IMR-90 (cell line): ENCODE measurements at regions not wholly inside any gene's neighbourhood (a gene's known extent, or its start where the extent isn't known, plus 50 kb on each side); places are given as distances from the start of the nearest gene placed in this dataset.

Experiments used
- ATAC-seq: fragments of 200-7000 bp; cut with Tn5 transposase; 2 replicates; pipeline ENCODE4 v1.9.1; 2020; ENCODE audit warnings: low read depth, mild to moderate bottlenecking, moderate library complexity
- BruUV-seq: library from RNA; stranded (reverse); fragments of 400-500 nt; replicated peaks from 2 replicates; lab custom pipeline; 2021; lab: Mats Ljungman, UMichigan
- CTCF ChIA-PET: fragments of 300-600 bp; formaldehyde crosslinking; extraction: SDS; loops from one replicate; lab custom pipeline; 2021; ENCODE audit warnings: antibody characterized with exemption; lab: Yijun Ruan, JAX
- POLR2A ChIA-PET: fragments of 300-600 bp; sonication (Branson Sonifier 250); formaldehyde crosslinking; loops from one replicate; lab custom pipeline; 2022; ENCODE audit warnings: antibody characterized with exemption; ENCODE audit not compliant: unreplicated experiment; lab: Charles Lee
- DNase-seq: peaks from one replicate; pipeline ENCODE4 v3.0.0; 2013
- H2AFZ ChIP-seq: replicated peaks from 2 replicates; pipeline ENCODE3; 2013; ENCODE audit warnings: low read length, mild to moderate bottlenecking; ENCODE audit not compliant: poor library complexity
- H2AK5ac ChIP-seq: 2 replicates; pipeline ENCODE4 v1.6.1; 2013; ENCODE audit warnings: low read depth, low read length, inconsistent platforms
- H2AK9ac ChIP-seq: replicated peaks from 2 replicates; pipeline ENCODE3; 2013; ENCODE audit warnings: mild to moderate bottlenecking, low read depth, low read length, moderate library complexity; ENCODE audit not compliant: poor library complexity
- H2BK120ac ChIP-seq: 2 replicates; pipeline ENCODE4 v1.6.1; 2013; ENCODE audit warnings: low read depth, low read length, inconsistent platforms
- H2BK15ac ChIP-seq: 3 replicates; pipeline ENCODE4 v1.6.1; 2013; ENCODE audit warnings: low read depth, low read length, inconsistent platforms
- H2BK20ac ChIP-seq: 2 replicates; pipeline ENCODE4 v1.6.1; 2013; ENCODE audit warnings: low read depth, mild to moderate bottlenecking, inconsistent platforms, low read length, moderate library complexity
- H2BK5ac ChIP-seq: 2 replicates; pipeline ENCODE4 v1.6.1; 2013; ENCODE audit warnings: mild to moderate bottlenecking, low read depth, low read length, inconsistent platforms; ENCODE audit not compliant: poor library complexity, severe bottlenecking
- H3K14ac ChIP-seq: replicated peaks from 2 replicates; pipeline ENCODE4 v1.6.1; 2013; ENCODE audit warnings: low read depth, low read length, inconsistent platforms
- H3K18ac ChIP-seq: 2 replicates; pipeline ENCODE4 v1.6.1; 2013; ENCODE audit warnings: low read depth, low read length, control low read depth
- H3K23ac ChIP-seq: 2 replicates; pipeline ENCODE4 v1.6.1; 2013; ENCODE audit warnings: low read depth, low read length, inconsistent platforms
- H3K27ac ChIP-seq: 2 replicates; pipeline ENCODE4 v1.5.1; 2013; ENCODE audit warnings: mild to moderate bottlenecking, control low read depth, low read length; ENCODE audit not compliant: insufficient read depth
- H3K27me3 ChIP-seq: 2 replicates; pipeline ENCODE4 v1.6.1; 2013; ENCODE audit warnings: low read length; ENCODE audit not compliant: control insufficient read depth, insufficient read depth
- H3K36me3 ChIP-seq: 2 replicates; pipeline ENCODE4 v1.6.1; 2013; ENCODE audit warnings: low read length, mixed read lengths; ENCODE audit not compliant: control insufficient read depth, insufficient read depth
- H3K4ac ChIP-seq: 2 replicates; pipeline ENCODE4 v1.6.1; 2013; ENCODE audit warnings: low read depth, low read length, inconsistent platforms
- H3K4me1 ChIP-seq: 2 replicates; pipeline ENCODE4 v1.6.1; 2013; ENCODE audit warnings: low read length, mixed read lengths; ENCODE audit not compliant: control insufficient read depth, insufficient read depth
- H3K4me2 ChIP-seq: 2 replicates; pipeline ENCODE4 v1.6.1; 2013; ENCODE audit warnings: low read depth, mild to moderate bottlenecking, control low read depth, low read length, moderate library complexity
- H3K4me3 ChIP-seq: 2 replicates; pipeline ENCODE4 v1.5.1; 2013; ENCODE audit warnings: low read depth, mild to moderate bottlenecking, control low read depth, low read length, moderate library complexity; ENCODE audit not compliant: insufficient read depth
- H3K56ac ChIP-seq: 2 replicates; pipeline ENCODE4 v1.6.1; 2013; ENCODE audit warnings: low read length, inconsistent platforms; ENCODE audit not compliant: insufficient read depth; ENCODE audit errors: extremely low read depth
- H3K79me1 ChIP-seq, 2 experiments: 2 replicates each; pipeline ENCODE4 v1.6.1; 2013; ENCODE audit warnings: low read length in 2 of 2, inconsistent platforms in 1 of 2, low read depth in 1 of 2
- H3K9ac ChIP-seq: 2 replicates; pipeline ENCODE4 v1.6.1; 2013; ENCODE audit warnings: low read depth, low read length, control low read depth
- H3K9me1 ChIP-seq: 2 replicates; pipeline ENCODE4 v1.6.1; 2013; ENCODE audit warnings: low read length, inconsistent platforms; ENCODE audit not compliant: insufficient read depth
- H3K9me3 ChIP-seq: 2 replicates; pipeline ENCODE4 v1.6.1; 2013; ENCODE audit warnings: low read length; ENCODE audit not compliant: control insufficient read depth, insufficient read depth
- H4K20me1 ChIP-seq: 2 replicates; pipeline ENCODE4 v1.6.1; 2013; ENCODE audit warnings: low read length, inconsistent platforms; ENCODE audit not compliant: insufficient read depth
- H4K5ac ChIP-seq: 2 replicates; pipeline ENCODE4 v1.6.1; 2013; ENCODE audit warnings: mild to moderate bottlenecking, low read depth, low read length, control low read depth
- H4K8ac ChIP-seq, 2 experiments: 2 replicates each; pipeline ENCODE4 v1.6.1; 2013; ENCODE audit warnings: low read depth in 2 of 2, low read length in 2 of 2, control low read depth in 1 of 2, inconsistent platforms in 1 of 2
- H4K91ac ChIP-seq: 2 replicates; pipeline ENCODE4 v1.6.1; 2013; ENCODE audit warnings: low read depth, low read length, inconsistent platforms; ENCODE audit not compliant: insufficient read depth
- BHLHE40 ChIP-seq: fragments of 150-350 bp; IDR thresholded peaks from 2 replicates; pipeline ENCODE4 v1.6.1; 2016; ENCODE audit warnings: mild to moderate bottlenecking, low read depth, low read length
- RAD21 ChIP-seq: IDR thresholded peaks from 2 replicates; pipeline ENCODE4 v1.6.1; 2012; ENCODE audit warnings: low read length, improper control_type of control experiment
- WGBS, 2 experiments: methylation state at CpG; one replicate each; pipeline versions ENCODE4 v1.1.5 to v1.1.7; 2013; ENCODE audit warnings: missing lambda C conversion rate in 2 of 2; ENCODE audit not compliant: insufficient read length in 1 of 2; ENCODE audit errors: extremely low coverage in 2 of 2; 5-methylcytosine and 5-hydroxymethylcytosine counted together
- dilution Hi-C: fragments of 300-500 bp; cut with HindIII; formaldehyde crosslinking; loops from one replicate; pipeline ENCODE4 v1.14.3; 2018; ENCODE audit warnings: low sequenced_read_pairs; ENCODE audit not compliant: unreplicated experiment
- in situ Hi-C: fragments of 300-500 bp; cut with MboI; formaldehyde crosslinking; loops from 3 replicates; pipeline ENCODE4 v1.14.3; 2019; ENCODE audit warnings: low sequenced_read_pairs, inconsistent platforms, mixed read lengths
- intact Hi-C: fragments of 100-400 bp; cut with micrococcal nuclease; formaldehyde crosslinking; loops from 2 replicates; pipeline ENCODE4 v1.10.0; 2022
- TF ChIP-seq, protein P1 (sequence below): conservative IDR thresholded peaks from 2 replicates; pipeline ENCODE4 v1.5.1; 2012; ENCODE audit warnings: mild to moderate bottlenecking, low read depth, low read length, improper control_type of control experiment

DNA sequence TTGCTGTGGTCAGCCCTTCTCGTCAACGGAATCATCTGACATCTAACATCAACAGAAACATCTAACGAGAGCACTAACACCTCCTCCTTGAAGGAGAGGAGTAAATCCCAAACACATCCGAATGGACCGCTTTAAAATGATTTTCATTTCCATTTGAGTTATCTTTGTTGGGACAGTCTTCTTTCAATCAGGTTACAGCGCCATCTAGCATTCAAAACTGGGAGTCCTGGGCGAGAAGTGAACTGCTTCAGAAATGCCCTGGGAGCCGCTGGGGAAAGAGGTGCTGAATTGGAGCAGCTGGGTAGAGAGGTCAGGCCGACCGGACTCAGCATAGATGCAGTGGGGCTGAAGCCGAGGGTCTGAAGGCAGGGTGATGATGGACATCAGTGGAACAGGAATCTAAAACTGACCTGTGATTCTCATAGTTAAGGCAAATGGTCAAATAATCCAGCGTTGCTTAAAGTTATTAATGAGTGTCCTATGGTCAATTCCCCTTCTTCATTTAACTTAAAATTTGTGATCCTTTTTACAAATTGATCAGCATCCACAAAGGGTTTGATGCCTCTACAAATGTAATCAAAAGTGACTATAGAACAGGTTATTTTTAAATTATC is 170.0 kb upstream of the NDN start:
- no peak overlapping the region for H2AK9ac ChIP-seq
- H3K18ac ChIP-seq = no peak overlapping the region
- no peak overlapping the region for H3K56ac ChIP-seq
- peak overlapping the region; percentile 33; the same call in 1 of the 2 replicates for H3K4me2 ChIP-seq
- no peak overlapping the region for H3K14ac ChIP-seq
- H2AFZ ChIP-seq = no peak overlapping the region
- intact Hi-C loops = loop anchor here (1.0 kb wide), 2 partner anchors 208 to 215 kb away; no protein-coding TSS in a partner anchor
- H2BK15ac ChIP-seq = no peak overlapping the region
- H4K5ac ChIP-seq = no peak overlapping the region
- ATAC-seq (0 out of 2 replicates have a peak, but pooled peaks have one; percentile 29), DNase-seq (peak; percentile 22)
- no peaks in the 10 kb centered on the region for H3K36me3 ChIP-seq
- H2BK5ac ChIP-seq = no peak overlapping the region
- H2AK5ac ChIP-seq = no peak overlapping the region
- no peak overlapping the region for H4K8ac ChIP-seq
- no peaks in the 10 kb centered on the region for H3K9me1 ChIP-seq
- ChIA-PET POLR2A (no interaction called here), CTCF (no interaction called here)
- 24% methylated on average over 6 of the region's 12 CpGs; no CpG with 5 or more reads in 1 of the 2 experiments for WGBS, 2 experiments
- H3K4me1 ChIP-seq = no peaks in the 10 kb centered on the region
- TF ChIP-seq RAD21 (peak; percentile 37), BHLHE40 (no peak)
- TF ChIP-seq, protein P1, sequence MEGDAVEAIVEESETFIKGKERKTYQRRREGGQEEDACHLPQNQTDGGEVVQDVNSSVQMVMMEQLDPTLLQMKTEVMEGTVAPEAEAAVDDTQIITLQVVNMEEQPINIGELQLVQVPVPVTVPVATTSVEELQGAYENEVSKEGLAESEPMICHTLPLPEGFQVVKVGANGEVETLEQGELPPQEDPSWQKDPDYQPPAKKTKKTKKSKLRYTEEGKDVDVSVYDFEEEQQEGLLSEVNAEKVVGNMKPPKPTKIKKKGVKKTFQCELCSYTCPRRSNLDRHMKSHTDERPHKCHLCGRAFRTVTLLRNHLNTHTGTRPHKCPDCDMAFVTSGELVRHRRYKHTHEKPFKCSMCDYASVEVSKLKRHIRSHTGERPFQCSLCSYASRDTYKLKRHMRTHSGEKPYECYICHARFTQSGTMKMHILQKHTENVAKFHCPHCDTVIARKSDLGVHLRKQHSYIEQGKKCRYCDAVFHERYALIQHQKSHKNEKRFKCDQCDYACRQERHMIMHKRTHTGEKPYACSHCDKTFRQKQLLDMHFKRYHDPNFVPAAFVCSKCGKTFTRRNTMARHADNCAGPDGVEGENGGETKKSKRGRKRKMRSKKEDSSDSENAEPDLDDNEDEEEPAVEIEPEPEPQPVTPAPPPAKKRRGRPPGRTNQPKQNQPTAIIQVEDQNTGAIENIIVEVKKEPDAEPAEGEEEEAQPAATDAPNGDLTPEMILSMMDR = peak; percentile 53
- no peak overlapping the region for H2BK120ac ChIP-seq
- dilution Hi-C loops = no loop called here
- H3K9ac ChIP-seq = no peak overlapping the region
- no peak overlapping the region for H4K91ac ChIP-seq
- no peak overlapping the region for H3K27ac ChIP-seq
- H3K4ac ChIP-seq = no peak overlapping the region
- no peaks in the 10 kb centered on the region for H3K79me1 ChIP-seq
- no peak overlapping the region for H3K23ac ChIP-seq
- in situ Hi-C loops = loop anchor here (10.0 kb wide), 1 partner anchor 212 kb away; the partner anchor contains the start of gene MAGEL2
- no peak overlapping the region for H3K4me3 ChIP-seq
- BruUV-seq = no TSS peak
- H2BK20ac ChIP-seq = no peak overlapping the region
- H3K9me3 ChIP-seq = peaks cover 5% of the 10 kb centered on the region; the same call in 1 of the 2 replicates
- no peaks in the 10 kb centered on the region for H4K20me1 ChIP-seq
- H3K27me3 ChIP-seq = no peaks in the 10 kb centered on the region
